ENCODE measurements at regions not wholly inside any gene's neighbourhood (a gene's known extent, or its start where the extent isn't known, plus 50 kb on each side); places are given as distances from the start of the nearest gene placed in this dataset.

GRCh38 chr3:99012051-99012450 lies 110.6 kb upstream of the DCBLD2 start:
- TF ChIP-seq CTCF (IDR thresholded peaks at IDR 0.05; ENCODE audit: insufficient read depth, low read length, poor library complexity, severe bottlenecking) (no peak), EZH2phosphoT487 (conservative IDR thresholded peaks at IDR 0.05; ENCODE audit: low read length) (no peak)

All from SU-DHL-6 (cell line).